ENCODE measurements at regions not wholly inside any gene's neighbourhood (a gene's known extent, or its start where the extent isn't known, plus 50 kb on each side); places are given as distances from the start of the nearest gene placed in this dataset.
A peak's percentile ranks its signal among the peaks of the same experiment; 100 is the strongest.

- Histone ChIP-seq H3K4me3 (ENCODE audit: extremely low read depth in 1 of 4, insufficient read depth in 2 of 4, low read depth in 3 of 4, low read length in 4 of 4) (no peak overlapping the region), H3K14ac (ENCODE audit: insufficient read length) (no peak overlapping the region), H3K4ac (replicated peaks; ENCODE audit: insufficient read length, low read depth, low read length) (no peak overlapping the region), H3K36me3 (ENCODE audit: control insufficient read depth in 2 of 4, insufficient read depth in 4 of 4, low read length in 3 of 4) (no peaks in the 10 kb centered on the region), H3K9ac (replicated peaks in 1 of 4; ENCODE audit: extremely low read depth in 1 of 4, low read depth in 3 of 4, low read length in 3 of 4) (no peak overlapping the region), H2BK20ac (ENCODE audit: low read length) (no peak overlapping the region), H3K27ac (ENCODE audit: low read depth, low read length) (no peak overlapping the region), H3K4me2 (ENCODE audit: insufficient read depth in 1 of 2, low read depth in 2 of 2, low read length in 2 of 2) (no peak overlapping the region), H3K79me2 (ENCODE audit: control insufficient read depth in 1 of 2, insufficient read depth in 2 of 2, low read length in 2 of 2) (no peaks in the 10 kb centered on the region), H2BK120ac (replicated peaks; ENCODE audit: low read depth, low read length) (no peak overlapping the region), H2BK12ac (ENCODE audit: low read depth, low read length) (no peak overlapping the region), H3K79me1 (ENCODE audit: low read depth, low read length) (no peaks in the 10 kb centered on the region), H3K27me3 (replicated peaks in 1 of 4; ENCODE audit: control insufficient read depth in 3 of 4, extremely low read depth in 1 of 4, insufficient read depth in 3 of 4, low read length in 3 of 4) (no peaks in the 10 kb centered on the region), H4K8ac (ENCODE audit: extremely low read depth, insufficient read depth, low read length) (no peak overlapping the region), H2BK15ac (ENCODE audit: low read length) (no peak overlapping the region), H3K9me3 (ENCODE audit: insufficient read depth in 2 of 2, low read depth in 1 of 2, low read length in 1 of 2) (no peaks in the 10 kb centered on the region), H3K56ac (replicated peaks; ENCODE audit: insufficient read length, low read depth, low read length) (no peak overlapping the region), H4K91ac (replicated peaks; ENCODE audit: insufficient read length, low read length) (no peak overlapping the region), H2BK5ac (ENCODE audit: low read depth, low read length) (no peak overlapping the region), H4K5ac (ENCODE audit: insufficient read length, low read depth, low read length) (no peak overlapping the region), H4K20me1 (replicated peaks in 1 of 2; ENCODE audit: control insufficient read depth in 1 of 2, insufficient read depth in 2 of 2, low read length in 2 of 2) (no peaks in the 10 kb centered on the region), H3K23ac (ENCODE audit: insufficient read length) (no peak overlapping the region), H2AK5ac (ENCODE audit: low read depth, low read length) (no peak overlapping the region), H3K18ac (ENCODE audit: extremely low read depth, low read length) (no peak overlapping the region), H3K23me2 (ENCODE audit: low read depth, low read length) (no peaks in the 10 kb centered on the region), H2AFZ (ENCODE audit: low read length) (no peak overlapping the region), H3K4me1 (replicated peaks in 1 of 4; ENCODE audit: control insufficient read depth in 3 of 4, insufficient read depth in 4 of 4, low read length in 3 of 4) (no peaks in the 10 kb centered on the region)
- DNase-seq (ENCODE audit: low read depth in 1 of 2, low spot score in 2 of 2), result no peak
- WGBS, 2 experiments (ENCODE audit: extremely low coverage in 1 of 2, insufficient coverage in 1 of 2, insufficient read length in 1 of 2, insufficient replicate concordance in 2 of 2, low coverage in 1 of 2, low lambda C conversion rate in 2 of 2, missing lambda C conversion rate in 1 of 2), result 95% methylated on average over 5 of the region's 5 CpGs; no CpG with 5 or more reads in 1 of the 2 experiments
- POLR2A ChIA-PET (ENCODE audit: partially characterized antibody), result no interaction called here
- TF ChIP-seq JUN (IDR thresholded peaks at IDR 0.05; ENCODE audit: low read depth, low read length) (no peak), RAD21 (IDR thresholded peaks at IDR 0.05 in 1 of 2, conservative IDR thresholded peaks at IDR 0.05 in 1 of 2; ENCODE audit: low read depth in 2 of 2, low read length in 2 of 2) (peak; percentile 26 to 33; a peak in 3 of 4 replicates), CTCF (IDR thresholded peaks at IDR 0.05; ENCODE audit: control extremely low read depth in 1 of 3, insufficient read depth in 1 of 3, low read depth in 1 of 3, low read length in 3 of 3) (peak in 1 of 3 experiments; percentile 17; a peak in 1 of 4 replicates)
- no peak for FAIRE-seq
- CTCF ChIA-PET (ENCODE audit: partially characterized antibody), result interaction anchor here (0.7 kb wide), 1 partner anchor 23 kb away, joined by 3 read pairs; no protein-coding TSS in a partner anchor
These were observed 140.2 kb upstream of the AHR start for GRCh38 chr7:17158261-17158660.
